HCT116 (cell line): ENCODE measurements at regions not wholly inside any gene's neighbourhood (a gene's known extent, or its start where the extent isn't known, plus 50 kb on each side); places are given as distances from the start of the nearest gene placed in this dataset.
A peak's percentile ranks its signal among the peaks of the same experiment; 100 is the strongest.

Source experiments
- ATAC-seq: fragments of 200-7000 bp; cut with Tn5 transposase; 2 replicates; pipeline ENCODE4 v1.9.1; 2020; ENCODE audit warnings: mild to moderate bottlenecking, moderate library complexity
- BruUV-seq: library from RNA; stranded (reverse); fragments of 400-500 nt; replicated peaks from 2 replicates; lab custom pipeline; 2021; lab: Mats Ljungman, UMichigan
- CTCF ChIA-PET: fragments of 300-600 bp; sonication (Branson Sonifier 250); formaldehyde crosslinking; loops from one replicate; lab custom pipeline; 2021; ENCODE audit warnings: antibody characterized with exemption; lab: Charles Lee
- POLR2A ChIA-PET: fragments of 300-600, 350-600 bp; sonication (Branson Sonifier 250); formaldehyde crosslinking; loops from one replicate; lab custom pipeline; 2021; ENCODE audit warnings: antibody characterized with exemption; lab: Charles Lee
- RAD21 ChIA-PET, 2 experiments: fragments of 300-600 bp; sonication (Branson Sonifier 250); formaldehyde crosslinking; loops; one replicate each; lab custom pipeline; 2023; ENCODE audit warnings: low total read pairs in 2 of 2; ENCODE audit not compliant: uncharacterized antibody in 2 of 2, unreplicated experiment in 2 of 2, low non-redundant PET in 1 of 2; lab: Charles Lee
- DNase-seq: peaks from one replicate; pipeline ENCODE4 v3.0.0-alpha.2; 2010; ENCODE audit warnings: low read depth, low spot score
- H2AFZ ChIP-seq: fragments of 200-600 bp; shearing (Covaris generic), sonication (generic); 2 replicates; pipeline ENCODE4 v1.6.1; 2017; ENCODE audit warnings: low read depth, mixed run types, mixed read lengths, antibody characterized with exemption, low read length; ENCODE audit not compliant: poor library complexity, severe bottlenecking
- H3K27ac ChIP-seq: 2 replicates; pipeline ENCODE4 v1.5.1; 2012; ENCODE audit warnings: low read depth, low read length
- H3K27me3 ChIP-seq: fragments of 200-600 bp; sonication (generic); 2 replicates; pipeline ENCODE4 v1.6.1; 2016; ENCODE audit warnings: mixed run types, low read length, mixed read lengths; ENCODE audit not compliant: insufficient read depth
- H3K36me3 ChIP-seq, 2 experiments: fragments of 200-500 bp in 1 of 2; fragments of 200-600 bp in 1 of 2; sonication (Bioruptor generic) in 1 of 2; sonication (generic) in 1 of 2; 2 replicates each; pipeline versions ENCODE4 v1.5.1 to v1.6.1; 2014 to 2016; ENCODE audit warnings: low read length in 2 of 2, inconsistent platforms in 1 of 2, mixed read lengths in 1 of 2, mixed run types in 1 of 2; ENCODE audit not compliant: insufficient read depth in 2 of 2, control insufficient read depth in 1 of 2
- H3K4me1 ChIP-seq, 2 experiments: fragments of 200-600 bp in 1 of 2; sonication (generic) in 1 of 2; 2 replicates each; pipeline versions ENCODE4 v1.5.1 to v1.6.1; 2012 to 2017; ENCODE audit warnings: low read length in 2 of 2, inconsistent platforms in 1 of 2, mild to moderate bottlenecking in 1 of 2, mixed read lengths in 1 of 2, mixed run types in 1 of 2, moderate library complexity in 1 of 2; ENCODE audit not compliant: insufficient read depth in 2 of 2, control insufficient read depth in 1 of 2
- H3K4me2 ChIP-seq: fragments of 200-600 bp; sonication (generic); 2 replicates; pipeline ENCODE4 v1.6.1; 2017; ENCODE audit warnings: mixed run types, low read length, mixed read lengths
- H3K4me3 ChIP-seq, 2 experiments: fragments of 200-600 bp in 1 of 2; sonication (generic) in 1 of 2; replicated peaks in 1 of 2; 2 replicates each; pipeline ENCODE4 v1.5.1; 2011 to 2016; ENCODE audit warnings: low read length in 2 of 2, control low read depth in 1 of 2, low read depth in 1 of 2, mild to moderate bottlenecking in 1 of 2, mixed read lengths in 1 of 2, mixed run types in 1 of 2
- H3K79me2 ChIP-seq: fragments of 200-600 bp; sonication (generic); 2 replicates; pipeline ENCODE4 v1.6.1; 2017; ENCODE audit warnings: mild to moderate bottlenecking, mixed run types, low read length, moderate library complexity, mixed read lengths; ENCODE audit not compliant: insufficient read depth
- H3K9ac ChIP-seq: fragments of 200-600 bp; sonication (generic); 2 replicates; pipeline ENCODE4 v1.6.1; 2016; ENCODE audit warnings: low read length, mixed read lengths
- H3K9me2 ChIP-seq: fragments of 200-600 bp; sonication (generic), shearing (Covaris generic); 2 replicates; pipeline ENCODE4 v1.6.1; 2017; ENCODE audit warnings: mixed run types, mild to moderate bottlenecking, moderate library complexity; ENCODE audit not compliant: insufficient read depth
- H3K9me3 ChIP-seq, 2 experiments: fragments of 200-500 bp in 1 of 2; fragments of 200-600 bp in 1 of 2; sonication (Bioruptor generic) in 1 of 2; sonication (generic) in 1 of 2; 2 replicates each; pipeline ENCODE4 v1.6.1; 2014 to 2017; ENCODE audit warnings: low read length in 2 of 2, mixed read lengths in 2 of 2, inconsistent platforms in 1 of 2, low read depth in 1 of 2, mild to moderate bottlenecking in 1 of 2, mixed run types in 1 of 2, moderate library complexity in 1 of 2; ENCODE audit not compliant: control insufficient read depth in 1 of 2, insufficient read depth in 1 of 2
- H4K20me1 ChIP-seq: fragments of 200-600 bp; sonication (generic), shearing (Covaris generic); 2 replicates; pipeline ENCODE4 v1.6.1; 2017; ENCODE audit warnings: mixed run types, mild to moderate bottlenecking, moderate library complexity; ENCODE audit not compliant: insufficient read depth
- ATF3 ChIP-seq: IDR thresholded peaks from 2 replicates; pipeline ENCODE4 v1.6.1; 2012
- CBX3 ChIP-seq: IDR thresholded peaks from 2 replicates; pipeline ENCODE4 v1.6.1; 2012; ENCODE audit warnings: low read depth
- CEBPB ChIP-seq: IDR thresholded peaks from 2 replicates; pipeline ENCODE4 v1.6.1; 2012; ENCODE audit warnings: low read depth
- EGR1 ChIP-seq: IDR thresholded peaks from 2 replicates; pipeline ENCODE4 v1.6.1; 2012; ENCODE audit warnings: low read depth
- EZH2 ChIP-seq: fragments of 200-600 bp; sonication (generic); IDR thresholded peaks from 2 replicates; pipeline ENCODE4 v1.6.1; 2017; ENCODE audit warnings: antibody characterized with exemption, mixed run types
- EZH2phosphoT487 ChIP-seq: fragments of 200-600 bp; IDR thresholded peaks from 2 replicates; pipeline ENCODE4 v1.6.1; 2018; ENCODE audit warnings: antibody characterized with exemption, borderline replicate concordance
- FOSL1 ChIP-seq: IDR thresholded peaks from 2 replicates; pipeline ENCODE4 v1.6.1; 2012; ENCODE audit warnings: low read depth
- POLR2A ChIP-seq: IDR thresholded peaks from 2 replicates; pipeline ENCODE4 v1.7.0; 2011; ENCODE audit warnings: borderline replicate concordance; ENCODE audit not compliant: insufficient read depth, insufficient read length; ENCODE audit errors: extremely low read depth
- POLR2AphosphoS5 ChIP-seq: IDR thresholded peaks from 2 replicates; pipeline ENCODE4 v1.6.1; 2011; ENCODE audit warnings: mild to moderate bottlenecking, low read depth, low read length, moderate library complexity
- RAD21 ChIP-seq: IDR thresholded peaks from 2 replicates; pipeline ENCODE4 v1.6.1; 2012; ENCODE audit warnings: low read depth, mild to moderate bottlenecking
- REST ChIP-seq: IDR thresholded peaks from 2 replicates; pipeline ENCODE4 v1.6.1; 2012; ENCODE audit warnings: low read depth
- SP1 ChIP-seq: IDR thresholded peaks from 2 replicates; pipeline ENCODE4 v1.6.1; 2012; ENCODE audit warnings: low read depth
- TCF7L2 ChIP-seq: IDR thresholded peaks from 2 replicates; pipeline ENCODE4 v1.7.0; 2011; ENCODE audit warnings: borderline replicate concordance, inconsistent platforms; ENCODE audit not compliant: insufficient read depth, insufficient read length; ENCODE audit errors: extremely low read depth
- YY1 ChIP-seq: IDR thresholded peaks from 2 replicates; pipeline ENCODE4 v1.6.1; 2011; ENCODE audit warnings: low read length, low read depth, moderate library complexity, mild to moderate bottlenecking; ENCODE audit not compliant: insufficient replicate concordance; ENCODE audit errors: extremely low read depth
- ZFX ChIP-seq: fragments of 450-650 bp; IDR thresholded peaks from 2 replicates; pipeline ENCODE4 v1.6.1; 2017
- intact Hi-C: fragments of 100-400 bp; cut with micrococcal nuclease; formaldehyde crosslinking; loops from 2 replicates; pipeline ENCODE4 v1.10.0; 2022
- TF ChIP-seq, protein P1 (sequence below): IDR thresholded peaks from 2 replicates; pipeline ENCODE4 v1.6.1; 2011; ENCODE audit warnings: mild to moderate bottlenecking, low read length, moderate library complexity; ENCODE audit not compliant: insufficient replicate concordance; ENCODE audit errors: extremely low read depth
- TF ChIP-seq, protein P2 (sequence below), 3 experiments: fragments of 200-600 bp in 1 of 3; sonication (generic) in 1 of 3; IDR thresholded peaks in 2 of 3; conservative IDR thresholded peaks in 1 of 3; 2 replicates each; pipeline ENCODE4 v1.5.1; 2012 to 2017; ENCODE audit warnings: low read depth in 2 of 3, low read length in 2 of 3, antibody characterized with exemption in 1 of 3, borderline replicate concordance in 1 of 3, control low read depth in 1 of 3, mild to moderate bottlenecking in 1 of 3, mixed read lengths in 1 of 3, mixed run types in 1 of 3, moderate library complexity in 1 of 3; ENCODE audit not compliant: insufficient read depth in 1 of 3

- Histone ChIP-seq H3K79me2 (peaks cover 13% of the 10 kb centered on the region), H3K4me3 (no peak overlapping the region), H3K4me1 (peaks cover 62 to 64% of the 10 kb centered on the region in 2 experiments)
- no peak for ATAC-seq
- TF ChIP-seq ATF3 (no peak), SP1 (no peak), CEBPB (no peak), POLR2AphosphoS5 (no peak), EGR1 (no peak), CBX3 (no peak), REST (no peak), ZFX (no peak), FOSL1 (no peak), EZH2phosphoT487 (no peak), TCF7L2 (no peak), EZH2 (no peak), RAD21 (no peak), YY1 (no peak), POLR2A (no peak)
- TF ChIP-seq, protein P1, sequence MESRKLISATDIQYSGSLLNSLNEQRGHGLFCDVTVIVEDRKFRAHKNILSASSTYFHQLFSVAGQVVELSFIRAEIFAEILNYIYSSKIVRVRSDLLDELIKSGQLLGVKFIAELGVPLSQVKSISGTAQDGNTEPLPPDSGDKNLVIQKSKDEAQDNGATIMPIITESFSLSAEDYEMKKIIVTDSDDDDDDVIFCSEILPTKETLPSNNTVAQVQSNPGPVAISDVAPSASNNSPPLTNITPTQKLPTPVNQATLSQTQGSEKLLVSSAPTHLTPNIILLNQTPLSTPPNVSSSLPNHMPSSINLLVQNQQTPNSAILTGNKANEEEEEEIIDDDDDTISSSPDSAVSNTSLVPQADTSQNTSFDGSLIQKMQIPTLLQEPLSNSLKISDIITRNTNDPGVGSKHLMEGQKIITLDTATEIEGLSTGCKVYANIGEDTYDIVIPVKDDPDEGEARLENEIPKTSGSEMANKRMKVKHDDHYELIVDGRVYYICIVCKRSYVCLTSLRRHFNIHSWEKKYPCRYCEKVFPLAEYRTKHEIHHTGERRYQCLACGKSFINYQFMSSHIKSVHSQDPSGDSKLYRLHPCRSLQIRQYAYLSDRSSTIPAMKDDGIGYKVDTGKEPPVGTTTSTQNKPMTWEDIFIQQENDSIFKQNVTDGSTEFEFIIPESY, result no peak
- TF ChIP-seq, protein P2, sequence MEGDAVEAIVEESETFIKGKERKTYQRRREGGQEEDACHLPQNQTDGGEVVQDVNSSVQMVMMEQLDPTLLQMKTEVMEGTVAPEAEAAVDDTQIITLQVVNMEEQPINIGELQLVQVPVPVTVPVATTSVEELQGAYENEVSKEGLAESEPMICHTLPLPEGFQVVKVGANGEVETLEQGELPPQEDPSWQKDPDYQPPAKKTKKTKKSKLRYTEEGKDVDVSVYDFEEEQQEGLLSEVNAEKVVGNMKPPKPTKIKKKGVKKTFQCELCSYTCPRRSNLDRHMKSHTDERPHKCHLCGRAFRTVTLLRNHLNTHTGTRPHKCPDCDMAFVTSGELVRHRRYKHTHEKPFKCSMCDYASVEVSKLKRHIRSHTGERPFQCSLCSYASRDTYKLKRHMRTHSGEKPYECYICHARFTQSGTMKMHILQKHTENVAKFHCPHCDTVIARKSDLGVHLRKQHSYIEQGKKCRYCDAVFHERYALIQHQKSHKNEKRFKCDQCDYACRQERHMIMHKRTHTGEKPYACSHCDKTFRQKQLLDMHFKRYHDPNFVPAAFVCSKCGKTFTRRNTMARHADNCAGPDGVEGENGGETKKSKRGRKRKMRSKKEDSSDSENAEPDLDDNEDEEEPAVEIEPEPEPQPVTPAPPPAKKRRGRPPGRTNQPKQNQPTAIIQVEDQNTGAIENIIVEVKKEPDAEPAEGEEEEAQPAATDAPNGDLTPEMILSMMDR (IDR thresholded peaks at IDR 0.05 in 2 of 3, conservative IDR thresholded peaks at IDR 0.05 in 1 of 3; ENCODE audit: borderline replicate concordance in 1 of 3, insufficient read depth in 1 of 3, low read depth in 2 of 3, low read length in 2 of 3), result no peak
- TF ChIP-seq, all 23 proteins: peak for 0
- BruUV-seq, result no TSS peak
- intact Hi-C loops, result no loop called here
- H3K9me2 ChIP-seq, result no peaks in the 10 kb centered on the region
- H2AFZ ChIP-seq, result no peak overlapping the region
- H3K9ac ChIP-seq, result no peak overlapping the region
- no peaks in the 10 kb centered on the region for H4K20me1 ChIP-seq
- POLR2A ChIA-PET, result no interaction called here
- DNase-seq, result no peak
- CTCF ChIA-PET, result no interaction called here
- H3K4me2 ChIP-seq, result no peak overlapping the region
- H3K36me3 ChIP-seq, result no peaks in the 10 kb centered on the region
- no peaks in the 10 kb centered on the region for H3K9me3 ChIP-seq
- H3K27ac ChIP-seq, result peak overlapping the region; percentile 100
- RAD21 ChIA-PET, result no interaction called here
- H3K27me3 ChIP-seq, result no peaks in the 10 kb centered on the region
Measured at GRCh38 chr12:75728826-75729225, 217.4 kb upstream of the KRR1 start.
